GM19452 (cell line): ENCODE measurements at regions not wholly inside any gene's neighbourhood (a gene's known extent, or its start where the extent isn't known, plus 50 kb on each side); places are given as distances from the start of the nearest gene placed in this dataset.
A peak's percentile ranks its signal among the peaks of the same experiment; 100 is the strongest.

Experiments
- ATAC-seq: cut with Tn5 transposase; IDR thresholded peaks from one replicate; pipeline ENCODE4 v1.9.1; 2021; ENCODE audit not compliant: unreplicated experiment

DNA sequence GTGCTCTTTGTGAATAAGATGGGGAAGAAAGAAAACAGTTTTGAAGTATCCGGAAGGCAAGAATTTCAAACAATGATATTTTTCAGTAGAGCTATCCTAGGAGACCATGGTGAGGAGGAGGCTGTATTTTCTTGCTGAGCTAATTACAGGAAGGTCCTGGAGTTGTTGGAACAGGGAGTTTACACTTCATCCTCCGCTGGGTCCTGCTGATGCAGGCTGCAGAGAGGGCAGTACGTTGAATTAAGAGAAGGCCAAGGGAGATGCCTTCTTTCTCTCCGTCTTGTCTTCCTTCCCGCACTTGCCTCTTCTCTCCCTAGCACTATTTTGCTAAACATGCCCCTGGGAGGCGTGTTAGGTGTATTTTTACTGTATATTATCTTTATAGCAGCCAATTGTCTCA is 60.0 kb upstream of the EDAR start:
- ATAC-seq: no peak

DNA sequence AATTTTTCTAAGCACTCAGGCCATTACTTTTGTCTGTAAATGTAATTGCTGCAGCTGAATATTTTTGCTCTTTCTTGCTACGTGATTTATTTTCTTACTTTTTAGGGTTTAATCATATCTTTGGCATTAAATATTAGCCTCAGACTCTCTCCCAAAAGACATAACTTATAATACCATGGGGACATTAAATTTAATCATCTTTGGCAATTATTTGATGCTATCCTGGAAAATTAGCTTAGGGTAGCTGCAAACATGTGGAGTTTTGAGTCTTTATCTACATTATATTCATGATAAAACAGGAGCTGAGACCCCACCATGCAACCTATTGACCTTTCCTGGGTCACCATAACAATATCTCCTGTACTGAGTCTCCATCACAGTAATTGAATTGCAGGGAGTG is 59.1 kb upstream of the EDAR start:
- ATAC-seq: no peak

DNA sequence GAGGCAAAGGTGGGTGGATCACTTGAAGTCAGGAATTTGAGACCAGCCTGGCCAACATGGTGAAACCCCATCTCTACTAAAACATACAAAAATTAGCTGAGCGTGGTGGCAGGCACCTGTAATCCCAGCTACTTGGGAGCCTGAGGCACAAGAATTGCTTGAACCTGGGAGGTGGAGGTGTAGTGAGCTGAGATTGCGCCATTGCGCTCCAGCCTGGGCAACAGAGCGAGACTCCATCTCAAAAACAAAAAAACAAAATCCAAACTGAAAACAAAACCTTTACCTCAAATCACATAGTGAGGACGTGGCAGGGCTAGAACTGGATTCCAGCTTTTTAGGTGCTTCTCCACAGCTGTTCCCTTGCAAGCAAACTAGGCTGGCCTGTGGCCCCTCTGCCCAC is 58.5 kb upstream of the EDAR start:
- peak; percentile 9 for ATAC-seq

DNA sequence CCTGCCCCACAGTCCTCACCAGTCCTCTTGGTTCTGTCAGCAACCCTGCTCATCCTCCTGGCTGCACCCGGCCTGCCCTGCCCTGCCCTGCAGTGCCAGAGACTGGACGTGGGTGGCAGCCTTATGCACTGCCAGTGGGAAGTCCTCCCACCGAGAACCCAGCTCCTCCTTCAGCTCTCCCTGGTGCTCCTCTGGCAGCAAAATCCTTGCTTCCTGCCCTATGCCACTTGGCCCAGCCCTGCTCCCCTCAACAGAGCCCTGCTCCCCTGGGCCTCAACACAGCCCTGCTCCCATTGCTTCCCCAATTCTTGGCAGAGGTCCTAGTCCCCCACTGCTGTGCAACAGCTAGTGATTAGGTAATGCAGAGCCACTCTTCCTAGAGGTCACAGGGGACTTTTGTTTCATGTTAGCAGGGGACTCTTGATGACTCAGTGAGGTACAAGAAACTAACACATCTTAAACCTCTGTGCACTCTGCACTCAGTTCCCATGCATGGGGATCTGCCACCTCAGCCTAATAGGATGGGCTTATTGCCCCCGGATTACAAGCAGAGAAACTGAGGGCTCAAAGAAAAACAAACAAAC is 58.0 kb upstream of the EDAR start:
- ATAC-seq: peak; percentile 97

DNA sequence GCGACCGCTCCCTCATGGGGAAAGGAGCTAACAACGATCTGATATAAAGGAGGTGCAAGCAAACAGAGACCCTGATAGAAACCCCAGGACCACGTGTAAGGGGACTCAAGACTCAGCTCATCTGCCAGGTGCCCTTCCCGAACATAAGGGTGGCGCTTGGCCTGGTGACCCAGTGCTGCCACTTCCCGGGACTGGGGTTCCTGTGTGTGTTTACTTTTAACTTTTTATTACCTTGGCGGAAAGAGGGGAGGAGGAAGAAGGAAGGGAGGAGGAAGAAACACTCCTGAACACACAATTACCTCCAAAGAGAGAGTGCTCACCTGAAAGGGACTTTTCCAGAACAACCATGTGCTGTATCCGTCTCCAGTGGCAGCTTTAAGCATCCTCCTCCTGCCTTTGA is 56.5 kb upstream of the EDAR start:
- ATAC-seq: no peak

DNA sequence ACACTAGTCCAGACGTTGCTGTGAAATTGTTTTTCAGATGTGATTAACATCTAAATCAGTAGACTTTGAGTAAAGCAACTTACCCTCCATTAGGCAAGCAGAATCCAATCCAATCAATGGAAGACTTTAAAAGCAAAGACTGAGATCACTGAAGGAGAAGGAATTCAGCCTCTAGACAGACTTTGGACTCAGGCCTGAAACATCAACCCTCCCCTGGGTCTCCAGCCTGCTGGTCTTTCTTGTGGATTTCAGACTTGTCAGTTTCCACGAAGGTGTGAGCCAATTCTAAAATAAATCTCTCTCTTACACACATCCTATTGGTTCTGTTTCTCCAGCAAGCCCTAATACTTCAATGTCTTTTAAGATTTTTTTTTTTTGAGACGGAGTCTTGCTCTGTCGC is 50.0 kb upstream of the EDAR start:
- no peak for ATAC-seq
